ENCODE measurements at regions not wholly inside any gene's neighbourhood (a gene's known extent, or its start where the extent isn't known, plus 50 kb on each side); places are given as distances from the start of the nearest gene placed in this dataset.

DNA sequence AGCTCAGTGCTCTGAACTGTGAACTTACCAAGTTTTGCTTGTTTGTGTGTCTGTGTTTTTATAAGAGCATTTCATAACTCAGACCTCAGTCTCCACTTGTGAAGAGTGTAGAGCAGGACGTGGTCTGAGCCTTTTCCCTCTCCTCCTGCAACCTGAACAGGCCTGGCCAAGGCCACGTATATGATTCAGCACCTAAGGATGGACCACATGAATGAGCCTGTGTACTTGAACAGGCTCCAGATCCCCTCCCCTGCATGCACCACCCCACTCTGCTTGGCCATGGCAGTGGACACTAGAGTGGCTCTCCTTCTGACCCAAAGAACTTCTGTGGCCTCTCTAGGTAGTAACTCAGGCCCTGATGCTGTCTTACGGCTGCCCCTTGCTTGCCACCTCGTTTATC, 125.9 kb upstream of the FSTL4 start:
- no peak for DNase-seq (ENCODE audit: low spot score)

DNA sequence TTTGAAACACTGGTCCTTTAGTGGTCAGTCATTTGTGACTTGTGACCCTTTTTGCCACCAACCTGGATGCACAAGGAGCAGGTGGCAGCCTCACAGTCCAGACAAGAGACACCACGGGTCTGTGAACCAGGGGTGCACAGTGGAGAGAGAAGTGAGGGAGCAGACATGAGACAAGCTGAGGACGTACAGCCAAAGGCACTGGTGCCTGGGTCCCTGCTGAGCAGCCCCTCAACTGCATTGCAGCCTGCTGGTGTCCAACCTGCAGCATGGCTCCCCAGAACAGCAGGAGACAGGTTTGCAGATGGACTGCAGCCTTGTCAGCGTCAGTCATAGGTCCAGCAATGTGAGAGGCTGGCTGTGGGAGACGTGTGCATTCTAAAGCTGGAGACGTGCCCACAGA, 124.2 kb upstream of the FSTL4 start:
- no peak for DNase-seq (ENCODE audit: low spot score)

DNA sequence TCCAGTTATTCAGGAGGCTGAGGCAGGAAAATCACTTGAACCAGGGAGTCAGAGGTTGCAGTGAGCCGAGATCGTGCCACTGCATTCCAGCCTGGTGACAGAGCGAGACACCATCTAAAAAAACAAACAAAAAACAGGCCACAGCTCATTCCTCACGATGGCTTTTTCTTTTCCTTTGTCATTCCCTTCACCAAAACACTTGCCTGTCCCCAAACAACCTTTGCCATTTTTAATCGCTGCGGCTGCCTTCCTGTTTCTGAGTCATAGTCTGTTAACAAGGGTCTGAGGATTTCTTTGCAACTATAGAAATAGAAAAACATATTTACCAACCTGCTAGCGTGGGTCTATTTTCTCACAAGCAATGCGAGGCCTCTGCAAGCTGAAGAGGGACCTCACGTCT, 123.0 kb upstream of the FSTL4 start:
- peak; percentile 21 for DNase-seq (ENCODE audit: low spot score)

DNA sequence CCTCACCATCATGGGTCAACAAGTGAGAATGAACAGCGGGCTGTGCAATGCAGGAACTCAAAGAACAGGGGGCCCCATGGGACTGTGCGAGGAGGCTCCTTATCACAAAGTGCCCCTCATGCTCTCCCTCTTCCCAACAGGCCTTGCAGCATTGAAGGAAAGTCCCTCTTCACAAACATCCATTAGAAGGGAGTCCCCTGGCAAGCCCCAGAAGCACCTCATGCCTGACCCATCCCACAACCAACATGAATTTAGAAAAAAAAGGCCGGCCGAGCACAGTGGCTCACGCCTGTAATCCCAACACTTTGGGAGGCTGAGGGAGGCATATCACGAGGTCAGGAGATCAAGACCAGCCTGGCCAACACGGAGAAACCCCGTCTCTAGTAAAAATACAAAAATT, 122.6 kb upstream of the FSTL4 start:
- no peak for DNase-seq (ENCODE audit: low spot score)

DNA sequence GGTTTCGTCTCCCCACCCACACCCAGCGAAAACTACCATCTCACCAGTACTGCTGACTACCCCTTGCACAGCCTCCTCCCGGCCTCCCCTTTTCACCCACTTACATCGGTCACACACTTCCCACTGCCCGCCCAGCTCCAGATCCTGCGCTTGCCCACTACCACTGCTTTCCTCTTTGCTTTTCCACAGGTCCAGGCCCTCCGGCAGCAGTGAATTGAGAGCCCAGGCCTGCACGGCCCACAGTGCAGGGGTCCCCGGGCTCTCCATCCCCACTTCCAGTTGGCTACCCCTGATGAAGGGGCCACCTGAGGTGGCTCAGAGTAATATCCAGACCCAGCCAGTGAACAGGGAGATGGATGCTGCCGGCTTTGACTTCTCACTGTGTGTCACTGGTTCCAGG, 120.2 kb upstream of the FSTL4 start:
- no peak for DNase-seq (ENCODE audit: low spot score)

DNA sequence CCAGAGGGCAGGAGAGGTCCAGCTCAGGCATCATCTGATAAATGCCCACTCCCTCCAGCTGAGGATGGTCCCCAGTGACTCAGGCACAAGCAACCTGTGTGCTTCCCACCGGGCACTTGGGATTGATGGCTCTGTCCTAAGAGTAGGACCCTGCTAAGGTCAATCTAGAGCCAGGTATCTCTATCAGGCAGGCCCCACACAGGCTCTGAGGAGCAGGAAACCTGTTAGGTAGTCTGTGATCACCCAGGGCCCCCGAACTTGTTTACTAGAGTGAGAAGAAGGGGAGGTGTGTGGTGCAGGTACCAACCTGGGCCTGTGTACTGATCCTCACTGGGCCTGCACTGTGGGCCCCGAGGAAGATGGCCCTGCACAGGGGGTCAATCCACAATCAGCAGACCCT, 119.6 kb upstream of the FSTL4 start:
- DNase-seq (ENCODE audit: low spot score), result no peak

DNA sequence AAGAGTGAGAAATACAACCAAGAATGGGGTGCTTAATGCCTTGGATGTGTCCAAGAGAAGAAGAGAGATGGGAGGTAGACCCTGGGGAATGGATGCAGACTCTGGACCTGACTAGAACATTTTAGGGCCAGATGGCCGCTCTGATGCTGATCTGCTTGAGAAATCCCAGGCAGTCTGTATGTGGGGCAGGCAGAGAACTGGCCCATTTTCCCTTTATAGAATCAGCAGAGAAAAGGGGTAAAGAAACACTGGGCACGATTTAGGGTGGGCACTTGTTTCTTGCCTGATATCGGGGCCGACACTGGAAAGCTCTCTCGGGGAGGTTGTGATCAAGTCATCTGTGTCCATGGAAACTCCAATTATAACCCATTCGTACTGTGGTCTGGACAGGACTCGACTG, 118.5 kb upstream of the FSTL4 start:
- no peak for DNase-seq (ENCODE audit: low spot score)

DNA sequence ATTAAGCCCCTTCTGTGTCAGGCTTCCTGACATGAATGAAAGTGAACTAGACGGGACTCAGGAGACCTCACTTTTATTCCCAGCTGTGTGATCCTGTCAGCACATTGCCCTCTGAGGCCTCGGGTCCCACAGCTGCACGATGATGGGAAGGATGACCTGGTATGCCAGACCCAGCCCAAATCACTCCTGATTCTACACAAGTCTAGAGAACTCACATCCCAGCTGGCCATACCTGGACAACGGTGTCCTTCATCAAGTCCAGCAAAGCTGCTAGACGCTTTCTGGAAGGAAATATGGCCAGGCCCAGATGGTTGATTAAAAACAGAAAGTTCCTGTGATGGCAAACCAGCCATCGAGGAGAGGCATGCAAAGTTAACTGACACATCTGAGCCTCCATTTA, 118.0 kb upstream of the FSTL4 start:
- no peak for DNase-seq (ENCODE audit: low spot score)

DNA sequence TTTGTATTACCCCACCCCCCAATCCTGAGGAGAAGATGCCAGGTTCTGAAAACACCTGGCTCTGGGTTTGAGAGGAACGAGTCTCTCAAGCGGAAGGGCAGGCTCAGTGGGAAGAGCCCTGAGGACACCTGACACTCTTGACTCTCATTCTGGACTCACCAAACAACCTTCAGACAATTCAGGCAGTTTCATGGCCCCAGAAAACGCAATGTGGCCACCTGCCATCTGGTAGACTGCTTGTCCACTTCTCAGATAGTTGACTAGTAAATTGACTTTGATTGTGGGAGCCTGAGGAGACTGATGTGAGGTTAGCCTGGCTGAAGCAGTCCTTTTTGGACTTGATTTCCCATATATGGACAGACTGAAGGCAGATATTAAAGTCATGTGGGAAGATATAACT, 117.5 kb upstream of the FSTL4 start:
- DNase-seq (ENCODE audit: low spot score), result no peak

DNA sequence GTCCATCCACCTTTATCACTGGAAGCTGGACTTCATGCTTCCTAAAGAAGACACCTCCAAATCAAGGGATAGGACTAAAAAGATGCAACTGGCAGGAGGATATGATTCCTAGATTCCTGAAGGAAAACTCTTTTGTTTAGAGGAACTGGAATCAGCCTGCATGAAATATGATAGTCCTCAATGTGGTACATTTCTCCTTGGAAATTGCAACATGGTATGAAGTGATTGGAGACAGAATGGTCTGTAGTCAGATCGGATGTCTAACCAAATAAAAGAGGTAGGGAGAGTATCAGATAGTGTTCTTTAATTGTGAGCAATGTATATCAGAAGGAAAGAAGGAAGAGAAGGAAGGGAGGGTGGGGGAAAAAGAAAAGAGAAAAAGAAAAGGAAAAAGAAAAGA, 116.1 kb upstream of the FSTL4 start:
- DNase-seq (ENCODE audit: low spot score), result no peak

DNA sequence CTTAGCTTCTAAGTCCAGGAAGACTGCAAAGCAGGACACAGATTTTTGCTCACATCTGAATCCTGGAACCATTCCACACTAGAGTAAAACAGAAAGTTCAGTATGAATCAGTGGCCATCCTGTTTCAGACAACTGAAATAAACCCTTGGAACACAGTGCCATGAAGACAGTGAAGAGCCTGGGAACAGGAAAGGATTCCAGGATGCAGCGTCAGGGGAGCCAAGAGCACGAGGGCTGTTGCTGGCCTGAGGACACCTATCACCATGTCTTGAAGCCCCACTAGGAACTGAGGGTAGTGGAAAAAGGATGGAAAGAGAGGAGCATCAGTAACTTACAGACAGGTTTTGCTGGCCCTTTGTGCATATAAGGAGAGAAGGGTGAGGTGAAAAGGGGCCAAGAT, 115.3 kb upstream of the FSTL4 start:
- no peak for DNase-seq (ENCODE audit: low spot score)

DNA sequence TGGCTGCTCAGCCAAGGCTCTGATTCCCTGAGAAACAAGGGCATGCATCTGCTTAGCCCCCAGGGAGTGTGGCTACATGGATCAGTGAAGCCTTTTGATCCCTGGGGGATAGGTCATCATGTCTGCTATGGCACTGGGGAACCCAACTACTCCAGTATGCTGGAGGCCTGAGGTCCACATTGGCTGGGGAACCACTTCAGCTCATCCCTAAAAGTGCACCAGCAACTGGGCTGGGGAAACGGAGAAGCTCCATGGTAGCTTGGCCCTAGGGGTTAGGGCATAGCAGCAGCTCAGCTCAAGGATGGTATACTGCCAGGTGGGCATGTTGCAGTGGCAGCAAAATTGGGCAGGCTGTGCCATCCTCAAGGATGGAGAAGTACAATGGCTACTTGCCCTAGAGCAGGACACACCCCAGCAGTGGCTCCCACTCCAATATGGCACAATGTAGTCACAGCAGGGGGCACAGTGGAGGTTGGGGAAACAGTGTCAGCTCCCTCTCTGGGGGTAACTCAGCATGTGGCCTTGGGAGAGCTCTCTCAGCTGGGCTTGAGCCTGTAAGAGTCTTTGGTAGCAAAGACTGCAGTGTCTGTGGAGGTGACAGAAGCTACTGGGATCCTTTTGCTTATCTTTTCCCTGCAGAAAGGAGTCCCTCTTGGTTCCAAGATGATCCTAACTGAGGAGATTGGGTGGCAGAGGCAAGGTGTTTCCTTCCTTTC, 111.5 kb upstream of the FSTL4 start:
- DNase-seq (ENCODE audit: low spot score), result no peak

DNA sequence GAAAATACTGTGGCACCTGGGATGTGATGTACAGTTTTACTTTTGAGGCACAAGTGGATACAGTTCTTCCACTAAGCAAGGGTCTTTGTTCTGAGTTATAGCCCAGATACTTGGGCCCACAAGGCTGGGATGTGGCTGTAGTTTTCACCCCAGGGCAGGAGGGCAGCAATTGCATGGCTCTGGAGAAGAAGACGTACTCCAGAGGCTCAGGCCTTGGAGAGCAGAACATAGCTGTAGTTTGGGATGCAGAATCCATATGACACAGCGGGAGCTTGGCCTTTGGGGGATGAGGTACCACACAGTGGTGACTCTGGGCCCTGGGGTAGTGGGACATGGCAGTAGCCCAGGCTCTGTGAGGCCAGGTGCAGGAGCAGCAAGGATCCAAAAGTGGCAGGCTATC, 110.8 kb upstream of the FSTL4 start:
- no peak for DNase-seq (ENCODE audit: low spot score)

DNA sequence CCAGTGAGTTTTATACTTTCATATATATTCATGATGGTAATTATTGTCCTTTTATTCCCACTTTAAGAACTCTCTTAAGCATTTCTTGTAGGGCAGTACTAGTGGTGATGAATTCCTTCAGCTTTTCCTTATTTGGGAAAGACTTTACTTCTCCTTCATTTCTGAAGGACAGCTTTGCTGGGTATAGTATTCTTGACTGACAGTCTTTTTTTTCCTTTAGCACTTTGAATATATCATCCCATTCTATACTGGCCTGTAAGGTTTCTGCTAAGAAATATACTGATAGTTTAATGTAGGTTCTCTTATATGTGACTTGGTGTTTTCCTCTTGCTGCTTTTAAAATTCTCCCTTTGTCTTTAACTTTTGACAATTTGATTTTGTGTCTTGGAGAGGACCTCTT, 109.0 kb upstream of the FSTL4 start:
- no peak for DNase-seq (ENCODE audit: low spot score)

DNA sequence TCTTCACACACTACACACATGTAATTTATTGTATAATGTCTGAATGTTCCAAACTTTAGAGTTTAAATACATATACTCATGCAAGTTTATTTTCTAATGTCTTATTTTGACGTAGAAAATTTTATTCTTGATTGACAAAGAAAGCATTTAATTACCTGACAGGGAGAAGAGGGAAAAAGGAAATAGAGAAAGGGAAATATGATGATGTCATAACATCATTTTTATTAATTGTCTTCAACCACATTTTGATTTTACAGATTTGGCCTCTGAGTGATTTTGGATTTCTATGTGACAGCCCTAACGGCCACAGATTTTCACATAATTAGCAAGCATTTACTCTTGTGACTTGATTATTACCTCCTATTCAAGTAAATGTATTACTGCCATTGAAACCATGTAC, 106.1 kb upstream of the FSTL4 start:
- no peak for DNase-seq (ENCODE audit: low spot score)

DNA sequence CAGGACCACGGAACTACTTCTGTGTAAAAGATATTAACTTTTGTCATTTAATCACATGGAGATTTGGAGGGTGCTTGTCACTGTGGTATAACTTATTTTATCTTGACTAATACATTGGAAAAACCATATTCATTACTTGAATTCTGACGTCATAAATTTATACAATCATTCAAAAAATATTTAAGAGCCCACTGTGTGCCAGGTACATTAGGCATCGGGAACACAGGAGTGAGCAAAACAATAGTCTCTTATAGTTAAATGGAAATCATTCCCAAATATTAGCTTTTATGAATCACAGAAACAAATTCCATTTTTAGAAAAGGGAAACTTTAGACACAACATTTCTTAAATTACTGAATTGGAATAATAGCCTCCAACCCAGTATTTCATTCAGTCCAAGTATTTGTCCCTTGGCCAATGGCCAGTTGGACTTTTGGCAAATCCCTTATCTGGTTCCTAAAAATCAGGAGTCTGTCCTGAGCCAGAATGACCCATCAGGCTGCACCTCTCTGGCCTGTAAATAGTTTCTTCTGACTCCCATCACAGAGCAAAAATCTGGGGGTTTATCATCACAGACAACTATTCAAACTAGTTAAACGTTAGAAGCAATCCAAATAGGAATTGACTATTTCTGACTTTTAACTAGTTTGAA, 104.3 kb upstream of the FSTL4 start:
- DNase-seq (ENCODE audit: low spot score), result no peak

DNA sequence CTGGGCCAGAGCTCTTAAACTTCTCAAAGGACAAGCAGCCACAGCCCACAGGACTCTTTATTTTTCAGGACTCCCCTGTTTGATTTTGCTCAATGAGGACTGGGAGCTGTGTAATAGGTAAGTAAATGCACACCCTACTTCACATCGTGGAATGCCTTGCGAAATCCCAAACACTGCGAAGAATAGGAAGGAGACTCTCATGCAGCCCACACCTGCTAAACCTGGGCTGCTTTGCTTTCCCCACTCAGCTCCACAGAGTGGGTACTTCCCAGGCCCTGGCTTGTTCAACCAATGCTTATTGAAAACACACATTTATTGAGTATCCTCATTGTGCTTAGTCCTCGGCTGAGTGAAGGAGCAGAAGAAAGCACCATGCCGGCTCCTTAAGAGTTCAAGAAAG, 103.3 kb upstream of the FSTL4 start:
- no peak for DNase-seq (ENCODE audit: low spot score)

DNA sequence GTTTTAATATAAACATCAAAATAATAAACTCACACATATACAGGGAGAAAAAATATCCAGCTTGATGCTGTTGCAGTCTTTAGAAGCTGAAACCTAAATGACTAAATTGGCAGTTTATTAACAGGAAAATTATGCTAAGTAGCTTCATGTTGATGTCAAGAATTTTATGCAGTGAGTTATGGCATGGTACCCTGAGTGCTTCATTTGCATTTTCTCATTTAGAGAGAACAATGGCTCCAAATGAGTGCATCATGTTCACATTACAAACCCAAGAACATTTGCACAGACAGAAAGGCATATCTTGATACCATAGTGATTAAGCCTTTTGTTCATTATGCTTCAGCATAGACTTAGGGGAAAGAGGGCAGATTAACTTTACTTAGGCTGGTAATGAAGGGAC, 102.9 kb upstream of the FSTL4 start:
- DNase-seq (ENCODE audit: low spot score), result no peak

DNA sequence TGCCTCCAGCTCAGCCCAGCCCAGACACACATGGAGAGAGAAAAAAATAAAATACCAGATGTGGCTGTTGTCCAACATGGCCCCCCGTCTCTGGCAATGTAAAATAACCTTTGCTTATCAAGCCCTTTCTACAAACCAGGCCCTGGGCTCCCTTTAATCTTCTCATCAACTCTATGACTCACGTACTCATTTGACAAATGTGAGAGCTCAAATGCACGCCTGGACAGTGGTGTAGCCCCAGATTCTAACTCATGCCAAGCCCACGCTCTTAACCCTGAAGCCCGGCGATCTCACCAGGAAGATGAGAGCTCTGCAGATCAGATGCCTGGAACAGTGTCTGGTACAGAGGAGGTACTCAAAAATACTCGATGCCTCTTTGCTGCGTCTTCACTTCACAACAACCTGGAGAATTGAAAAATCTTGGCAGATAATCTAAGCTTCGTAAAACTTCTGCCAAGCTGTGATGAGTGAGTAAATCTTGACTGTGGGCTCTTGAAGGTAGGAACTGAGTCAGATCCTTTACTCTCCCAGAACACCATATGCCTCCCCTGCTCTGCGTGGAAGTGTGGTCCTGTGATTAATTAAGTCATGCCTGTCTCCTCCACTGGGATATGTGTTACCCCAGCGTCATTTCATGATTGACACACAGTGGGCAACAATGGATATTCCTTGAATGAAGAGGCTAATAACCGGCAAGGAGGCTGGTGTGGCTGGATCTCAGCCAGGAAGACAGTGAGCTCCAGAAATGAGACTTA, 102.0 kb upstream of the FSTL4 start:
- DNase-seq (ENCODE audit: low spot score), result no peak

DNA sequence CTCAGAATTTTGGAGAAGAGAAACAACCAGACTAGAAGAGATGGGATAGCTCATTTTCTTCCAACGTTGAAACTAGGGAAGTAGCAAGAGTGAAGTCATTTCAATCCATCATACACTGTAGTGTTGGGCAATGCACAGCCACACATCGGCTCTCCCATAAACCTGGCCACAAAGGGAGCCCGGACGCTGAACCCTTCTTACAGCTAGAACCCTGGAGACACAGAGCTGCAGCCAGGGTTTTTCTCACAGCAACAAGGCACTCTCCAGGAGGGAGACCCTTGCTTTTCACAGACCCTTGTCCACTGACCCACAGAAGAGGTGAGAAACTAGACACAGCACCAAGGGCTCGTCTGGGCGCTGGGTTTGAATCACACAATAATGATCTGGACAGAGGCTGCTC, 101.4 kb upstream of the FSTL4 start:
- DNase-seq (ENCODE audit: low spot score), result no peak

DNA sequence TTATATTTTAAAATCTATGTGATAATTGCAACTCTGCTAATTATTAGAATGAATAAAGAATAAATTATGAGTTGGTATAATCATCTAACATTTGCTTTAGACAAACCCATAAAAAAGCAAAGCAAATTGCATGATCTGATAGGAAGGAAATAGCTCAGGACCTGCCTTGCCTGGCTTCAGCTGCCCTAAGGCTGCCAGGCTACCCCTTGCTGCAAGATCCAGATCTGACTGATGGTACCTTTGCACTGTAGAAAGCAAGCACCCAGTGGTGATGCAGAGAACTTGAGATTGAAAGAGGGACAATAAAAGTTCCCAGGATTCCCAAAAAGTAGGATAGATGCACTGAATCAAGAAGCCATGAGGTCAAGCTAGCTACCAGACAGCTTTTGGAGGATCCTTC, 100.9 kb upstream of the FSTL4 start:
- no peak for DNase-seq (ENCODE audit: low spot score)

DNA sequence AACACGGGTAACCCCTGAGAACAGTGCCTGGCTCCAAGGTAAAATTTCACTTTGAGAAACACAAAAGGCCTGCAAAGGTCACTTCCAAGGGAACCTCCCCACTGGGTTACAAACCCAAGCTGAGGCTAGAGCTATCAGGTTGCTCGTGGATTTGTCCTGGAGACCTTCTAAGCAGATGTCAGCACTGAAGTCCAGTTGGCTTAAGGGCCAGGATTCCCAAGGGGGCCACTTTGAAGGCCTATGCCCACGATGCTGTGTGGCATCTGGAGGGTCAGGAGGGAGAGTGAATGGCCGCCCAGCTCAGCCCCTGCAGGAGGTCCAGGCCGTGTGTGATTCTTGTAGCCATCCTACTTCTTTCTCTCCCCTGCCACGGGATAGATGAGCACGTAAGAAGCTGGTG, 100.2 kb upstream of the FSTL4 start:
- no peak for DNase-seq (ENCODE audit: low spot score)

DNA sequence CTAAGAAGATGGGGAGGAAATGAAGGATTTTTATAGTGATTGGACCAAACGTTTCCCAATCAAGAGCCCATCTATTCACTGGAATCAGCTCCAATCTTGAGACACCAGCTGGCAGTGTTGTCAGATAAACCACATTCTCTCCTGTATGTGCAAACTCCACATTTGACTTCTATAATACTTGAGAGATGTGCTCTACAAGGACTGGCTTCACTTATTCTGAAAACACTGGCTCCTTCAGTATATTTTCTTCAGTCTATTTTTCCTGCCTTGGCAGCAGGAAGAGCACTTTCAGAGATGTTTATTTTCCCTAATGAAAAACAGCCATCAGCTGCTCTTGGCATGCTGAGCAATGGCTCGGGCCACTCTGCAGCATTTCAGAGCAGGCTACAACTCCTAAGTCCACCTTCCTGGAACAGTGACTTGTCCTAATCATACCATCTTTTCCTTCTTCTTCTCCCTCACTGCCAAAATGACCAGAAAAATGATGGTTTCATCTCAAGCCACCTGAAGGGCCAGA, 96.9 kb upstream of the FSTL4 start:
- peak; percentile 19 for DNase-seq (ENCODE audit: low spot score)

Data from AG08396 (cell line).